ENCODE measurements at regions not wholly inside any gene's neighbourhood (a gene's known extent, or its start where the extent isn't known, plus 50 kb on each side); places are given as distances from the start of the nearest gene placed in this dataset.

GRCh38 chr10:69715899-69716606 lies 85.7 kb upstream of the COL13A1 start:
- no peak overlapping the region for H3K27ac ChIP-seq
- no peak for DNase-seq (ENCODE audit: low read depth, low spot score)

GRCh38 chr10:69716711-69717560 lies 84.8 kb upstream of the COL13A1 start:
- H3K27ac ChIP-seq, result no peak overlapping the region
- DNase-seq (ENCODE audit: low read depth, low spot score), result no peak

GRCh38 chr10:69718951-69719350 lies 82.8 kb upstream of the COL13A1 start:
- no peak for DNase-seq (ENCODE audit: low read depth, low spot score)
- no peak overlapping the region for H3K27ac ChIP-seq

GRCh38 chr10:69721690-69722310 lies 79.9 kb upstream of the COL13A1 start:
- no peak overlapping the region for H3K27ac ChIP-seq
- DNase-seq (ENCODE audit: low read depth, low spot score), result no peak

GRCh38 chr10:69723653-69724052 lies 78.1 kb upstream of the COL13A1 start:
- DNase-seq (ENCODE audit: low read depth, low spot score), result no peak

GRCh38 chr10:69726850-69727249 lies 74.9 kb upstream of the COL13A1 start:
- H3K27ac ChIP-seq, result no peak overlapping the region
- DNase-seq (ENCODE audit: low read depth, low spot score), result no peak

More at GRCh38 chr10:69723653-69724052, 78.1 kb upstream of the COL13A1 start:
- H3K27ac ChIP-seq, result no peak overlapping the region

GRCh38 chr10:69728335-69728870 lies 73.3 kb upstream of the COL13A1 start:
- peak overlapping the region; percentile 69 for H3K27ac ChIP-seq
- peak; percentile 88 for DNase-seq (ENCODE audit: low read depth, low spot score)

GRCh38 chr10:69729326-69730048 lies 72.2 kb upstream of the COL13A1 start:
- no peak overlapping the region for H3K27ac ChIP-seq
- no peak for DNase-seq (ENCODE audit: low read depth, low spot score)

GRCh38 chr10:69730251-69731156 lies 71.2 kb upstream of the COL13A1 start:
- DNase-seq (ENCODE audit: low read depth, low spot score), result no peak
- no peak overlapping the region for H3K27ac ChIP-seq

GRCh38 chr10:69731184-69731583 lies 70.5 kb upstream of the COL13A1 start:
- H3K27ac ChIP-seq, result no peak overlapping the region
- DNase-seq (ENCODE audit: low read depth, low spot score), result no peak

- DNase-seq (ENCODE audit: low read depth, low spot score), result no peak
- no peak overlapping the region for H3K27ac ChIP-seq
These were observed 70.0 kb upstream of the COL13A1 start for GRCh38 chr10:69731698-69732097.

GRCh38 chr10:69732147-69732825 lies 69.4 kb upstream of the COL13A1 start:
- H3K27ac ChIP-seq, result no peak overlapping the region
- DNase-seq (ENCODE audit: low read depth, low spot score), result no peak

- no peak overlapping the region for H3K27ac ChIP-seq
- DNase-seq (ENCODE audit: low read depth, low spot score), result no peak
These were observed 68.9 kb upstream of the COL13A1 start for GRCh38 chr10:69732826-69733150.

- no peak for DNase-seq (ENCODE audit: low read depth, low spot score)
These were observed 67.9 kb upstream of the COL13A1 start for GRCh38 chr10:69733791-69734261.

GRCh38 chr10:69734416-69734796 lies 67.3 kb upstream of the COL13A1 start:
- no peak for DNase-seq (ENCODE audit: low read depth, low spot score)
- H3K27ac ChIP-seq, result no peak overlapping the region

More at GRCh38 chr10:69733791-69734261, 67.9 kb upstream of the COL13A1 start:
- no peak overlapping the region for H3K27ac ChIP-seq

GRCh38 chr10:69734797-69735468 lies 66.8 kb upstream of the COL13A1 start:
- no peak overlapping the region for H3K27ac ChIP-seq
- DNase-seq (ENCODE audit: low read depth, low spot score), result no peak

GRCh38 chr10:69736886-69737641 lies 64.6 kb upstream of the COL13A1 start:
- DNase-seq (ENCODE audit: low read depth, low spot score), result no peak
- H3K27ac ChIP-seq, result no peak overlapping the region
